ENCODE measurements at regions not wholly inside any gene's neighbourhood (a gene's known extent, or its start where the extent isn't known, plus 50 kb on each side); places are given as distances from the start of the nearest gene placed in this dataset.
"Not testable (repeated sequence)": the region's sequence is repeated elsewhere in the genome, so short reads cannot be mapped to it uniquely, and the experiment has no call there.

DNA sequence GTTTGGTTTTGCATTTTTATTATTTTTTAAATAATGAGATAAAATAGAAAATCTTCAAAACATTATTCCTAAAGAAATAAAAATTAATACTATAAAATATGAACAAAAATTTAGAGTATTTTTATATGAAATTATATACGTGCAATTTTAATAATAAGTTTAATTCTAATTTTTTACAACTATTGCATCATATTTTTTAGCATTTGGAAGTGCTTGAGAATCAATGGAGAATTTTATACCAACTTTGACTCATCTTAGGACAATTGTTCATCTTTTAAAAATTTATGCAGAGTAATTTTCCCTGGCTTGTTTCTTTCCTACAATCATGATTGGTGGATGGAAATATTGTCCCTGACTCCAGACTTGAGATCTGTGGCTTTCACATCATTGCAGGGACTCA is 362.5 kb downstream of the MRPL39 start:
- DNase-seq = no peak

DNA sequence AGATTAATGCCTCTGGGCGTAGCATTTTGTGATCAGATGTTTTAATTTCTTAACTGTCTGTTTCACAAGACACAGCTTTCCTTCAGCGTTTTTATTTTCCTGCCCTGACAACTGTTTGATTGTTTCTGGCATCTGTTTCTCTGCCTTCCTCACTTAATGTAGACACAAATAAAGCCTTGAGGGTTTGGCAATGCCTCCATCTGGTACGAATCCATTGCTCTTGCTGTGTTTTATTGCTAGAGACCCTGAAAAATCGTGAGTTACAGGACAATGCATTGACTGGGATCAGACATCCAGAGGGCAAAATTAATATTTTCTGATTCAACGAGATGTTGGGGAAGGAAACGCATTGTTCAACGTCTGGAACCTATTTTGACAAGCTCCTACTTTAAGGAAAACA is 363.5 kb downstream of the MRPL39 start:
- no peak for DNase-seq

DNA sequence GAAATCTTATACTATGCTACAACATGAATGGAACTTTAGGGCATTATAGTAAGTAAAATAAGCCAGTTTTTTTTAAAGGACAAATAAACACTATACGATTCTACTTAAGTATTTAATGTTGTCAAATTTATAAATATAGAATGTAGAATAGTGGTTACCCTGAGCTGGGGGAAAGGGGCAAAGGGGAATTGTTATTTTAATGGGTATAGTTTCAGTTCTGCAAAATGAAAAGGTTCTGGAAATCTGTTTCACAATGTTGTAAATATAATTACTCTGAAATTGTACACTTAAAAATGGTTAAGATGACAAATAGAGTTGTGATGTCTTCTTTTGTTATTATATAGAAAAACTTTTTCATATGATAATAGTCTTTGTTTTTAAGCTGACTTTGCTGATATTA is 366.3 kb downstream of the MRPL39 start:
- DNase-seq = no peak

DNA sequence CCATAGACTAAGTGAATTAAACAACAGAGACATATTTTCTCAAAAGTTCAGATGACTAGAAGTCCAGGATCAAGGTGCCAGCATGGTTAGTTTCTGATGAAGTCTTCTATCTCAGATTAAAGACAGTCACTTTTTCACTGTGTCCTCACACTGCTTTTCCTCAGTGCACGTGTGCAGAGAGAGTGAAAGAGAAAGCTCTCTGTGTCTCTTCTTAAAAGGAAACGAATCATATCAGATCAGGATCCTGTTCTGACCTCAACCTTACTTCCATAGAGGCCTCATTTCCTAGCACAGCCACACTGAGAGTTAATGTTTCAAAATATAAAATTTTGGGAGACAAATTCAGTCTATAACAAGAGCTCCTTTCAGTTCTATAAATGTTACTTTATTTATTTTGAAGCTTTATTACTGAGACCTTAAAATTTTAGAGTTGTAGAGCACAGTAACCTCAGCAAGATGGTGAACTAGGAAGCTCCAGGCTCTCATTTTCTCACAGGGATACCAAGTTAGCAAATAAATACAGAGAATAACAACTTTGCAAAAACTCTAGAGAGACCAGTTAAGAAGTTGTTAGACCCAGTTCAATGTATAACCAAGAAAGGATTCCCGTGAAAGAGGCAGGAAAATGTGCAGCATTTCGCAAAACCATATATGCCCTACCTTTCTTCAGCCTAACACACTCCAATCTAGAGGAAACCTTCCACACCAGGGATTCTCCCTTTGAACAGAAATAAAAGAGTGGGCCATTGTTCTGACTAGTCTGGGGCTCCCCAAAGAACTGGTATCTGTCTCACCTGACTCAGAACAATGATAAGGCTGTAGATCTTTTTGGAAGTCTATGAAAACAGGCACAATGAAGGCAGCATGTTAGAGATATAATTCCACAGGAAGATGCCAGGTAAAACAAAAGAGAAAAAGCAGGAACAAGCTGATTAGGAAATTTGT is 372.2 kb downstream of the MRPL39 start:
- no peak for DNase-seq

GRCh38 chr21:25220954-25221353 is 386.3 kb downstream of the MRPL39 start:
- no peak for DNase-seq

- DNase-seq = no peak
These were observed 387.1 kb downstream of the MRPL39 start for GRCh38 chr21:25220169-25220568.

GRCh38 chr21:25215698-25216384 is 391.4 kb downstream of the MRPL39 start:
- no peak for DNase-seq

GRCh38 chr21:25214676-25215075 is 392.6 kb downstream of the MRPL39 start:
- DNase-seq = no peak

GRCh38 chr21:25199944-25200343 is 407.3 kb downstream of the MRPL39 start:
- no peak for DNase-seq

DNA sequence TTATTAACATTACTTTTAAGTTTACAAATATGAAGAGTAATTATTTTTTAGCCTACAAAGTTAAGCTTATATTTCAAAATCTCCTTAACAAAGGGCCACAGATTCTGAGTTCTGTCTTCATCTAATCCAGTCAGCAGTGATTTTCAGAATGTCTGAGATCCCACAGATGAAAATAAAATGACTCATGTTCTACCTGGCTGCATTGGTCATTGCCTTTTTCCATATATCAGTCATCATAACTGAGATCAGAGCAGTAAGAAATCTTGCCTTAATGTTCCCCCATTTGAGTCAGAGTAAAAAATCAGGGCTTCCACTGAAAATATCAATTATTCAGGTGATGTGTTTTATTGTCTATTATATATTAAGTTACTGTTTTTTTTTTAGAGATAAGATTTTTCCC is 416.1 kb downstream of the MRPL39 start:
- DNase-seq = no peak

DNA sequence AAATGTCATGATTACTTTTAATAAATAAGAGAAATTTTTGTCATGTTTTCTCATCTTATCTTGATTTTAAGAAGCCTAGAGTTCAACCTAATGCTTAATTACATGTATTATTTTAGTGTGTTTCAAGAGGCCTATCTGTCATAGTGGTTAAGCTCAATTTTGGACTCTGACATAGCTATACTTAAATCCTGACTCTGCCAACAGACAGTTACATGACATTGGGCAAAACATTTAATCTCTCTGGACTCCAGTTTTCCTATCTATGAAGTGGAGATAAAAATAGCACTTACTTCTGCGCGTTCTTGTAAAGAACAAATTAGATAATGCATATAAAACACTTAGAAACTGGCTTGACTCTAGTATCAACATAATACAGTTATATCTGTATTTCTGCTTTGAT is 417.8 kb downstream of the MRPL39 start:
- no peak for DNase-seq

DNA sequence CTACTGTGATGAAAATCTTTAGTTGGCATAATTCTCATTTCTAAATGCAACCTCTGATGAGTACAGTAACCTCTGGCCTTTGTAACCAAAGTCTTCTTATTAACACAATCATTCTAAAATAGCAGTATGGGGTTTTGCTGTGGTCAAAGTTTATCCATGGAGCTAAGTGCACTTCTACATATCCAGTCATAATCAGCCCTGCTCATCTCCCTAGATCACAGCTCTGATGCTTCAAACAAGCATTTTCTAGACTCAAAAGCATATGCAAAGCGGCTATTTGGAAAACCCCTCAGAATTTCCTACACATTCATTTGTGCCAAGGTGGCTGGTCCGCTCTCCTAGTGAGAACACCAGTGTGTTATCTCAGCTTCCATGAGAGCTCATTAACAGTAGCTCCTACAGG is 418.6 kb downstream of the MRPL39 start:
- DNase-seq = no peak

DNA sequence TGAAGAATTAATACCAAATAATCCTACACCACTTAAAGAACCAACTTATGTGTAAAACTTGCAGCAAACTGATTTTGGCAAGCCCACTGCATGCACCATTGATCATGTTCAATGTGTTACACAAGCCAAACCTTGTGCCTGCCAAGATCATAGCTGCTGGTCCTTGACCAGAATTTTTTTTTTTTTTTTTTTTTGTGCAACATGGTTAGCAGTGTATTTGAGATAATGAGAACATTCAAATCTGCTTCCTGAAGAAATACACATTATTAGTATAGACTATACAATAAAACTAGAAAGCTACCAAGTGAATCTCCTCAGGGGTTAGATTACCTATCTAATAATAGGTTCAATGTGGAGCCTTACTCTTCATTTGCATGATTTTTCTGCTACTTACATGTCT is 421.0 kb downstream of the MRPL39 start:
- DNase-seq = no peak

DNA sequence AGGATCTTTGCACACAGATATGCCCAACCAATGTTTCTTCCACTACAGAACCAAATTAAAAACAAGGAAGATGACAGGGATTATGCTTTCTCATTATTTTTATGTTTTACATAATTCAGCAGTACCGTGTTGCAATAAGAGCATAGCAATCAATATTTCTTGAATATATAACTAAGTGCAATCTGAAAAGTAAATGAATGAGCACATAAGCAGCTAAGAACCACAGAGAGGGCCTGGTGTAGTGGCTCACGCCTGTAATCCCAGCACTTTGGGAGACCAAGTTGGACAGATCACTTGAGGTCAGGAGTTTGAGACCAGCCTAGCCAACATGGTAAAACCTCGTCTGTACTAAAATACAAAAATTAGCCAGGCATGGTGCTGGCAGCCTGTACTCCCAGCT is 423.7 kb downstream of the MRPL39 start:
- no peak for DNase-seq

- not testable (repeated sequence) for DNase-seq
These were observed 425.6 kb downstream of the MRPL39 start for GRCh38 chr21:25181690-25182089.

GRCh38 chr21:25179116-25179515 is 428.2 kb downstream of the MRPL39 start:
- DNase-seq = no peak

DNA sequence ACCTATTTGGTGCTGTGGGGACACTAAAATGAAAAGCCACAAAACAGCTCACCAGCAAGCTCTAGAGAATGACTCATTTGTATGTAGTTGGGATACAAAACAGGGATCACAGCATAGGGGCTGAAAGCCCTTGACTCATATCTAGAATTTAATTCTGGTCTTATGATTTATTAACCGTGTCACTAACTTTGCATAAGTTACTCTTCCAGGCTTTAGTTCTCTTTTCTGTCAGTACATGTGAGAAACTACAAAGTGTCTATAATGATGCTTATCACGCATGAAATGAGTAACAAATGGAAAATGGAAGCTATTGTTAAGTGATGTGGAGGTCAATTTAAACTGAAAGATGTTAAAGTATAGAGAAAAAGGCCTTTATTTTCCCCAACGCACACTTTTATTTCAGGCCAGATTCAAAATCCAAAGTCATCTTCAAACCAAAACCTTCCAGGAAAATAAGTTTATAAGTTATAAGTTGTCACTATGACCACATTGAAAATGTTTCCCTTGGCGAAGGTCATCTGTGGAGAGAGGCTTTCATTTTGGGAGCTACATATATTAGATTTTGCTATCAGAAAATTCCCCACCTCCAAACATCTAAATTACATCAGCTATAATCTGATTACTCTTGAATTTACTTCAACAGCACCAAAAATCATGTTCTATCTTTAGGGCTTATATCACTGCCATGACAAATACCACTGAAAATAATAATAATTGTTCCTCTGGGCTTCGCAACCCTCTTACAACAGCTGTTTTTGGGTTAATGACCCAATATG is 430.5 kb downstream of the MRPL39 start:
- no peak for DNase-seq

DNA sequence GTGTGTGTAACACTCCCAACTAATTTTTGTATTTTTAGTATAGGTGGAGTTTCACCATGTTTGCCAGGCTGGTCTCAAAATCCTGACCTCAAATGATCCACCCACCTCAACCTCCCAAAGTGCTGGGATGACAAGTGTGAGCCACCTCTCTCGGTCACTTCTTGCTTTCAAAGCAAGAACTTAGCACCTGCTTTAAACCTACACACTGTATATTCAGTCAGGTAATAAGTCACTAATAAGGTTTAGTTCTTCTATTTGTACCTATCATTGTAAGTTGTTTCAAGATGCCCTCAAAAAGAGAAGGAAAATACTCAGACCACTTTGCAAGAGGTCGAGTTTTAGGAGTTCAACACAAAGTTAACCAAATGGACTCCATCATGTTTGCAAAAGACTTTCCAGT is 431.3 kb downstream of the MRPL39 start:
- no peak for DNase-seq

- DNase-seq = no peak
These were observed 435.8 kb downstream of the MRPL39 start for GRCh38 chr21:25171438-25171837.

DNA sequence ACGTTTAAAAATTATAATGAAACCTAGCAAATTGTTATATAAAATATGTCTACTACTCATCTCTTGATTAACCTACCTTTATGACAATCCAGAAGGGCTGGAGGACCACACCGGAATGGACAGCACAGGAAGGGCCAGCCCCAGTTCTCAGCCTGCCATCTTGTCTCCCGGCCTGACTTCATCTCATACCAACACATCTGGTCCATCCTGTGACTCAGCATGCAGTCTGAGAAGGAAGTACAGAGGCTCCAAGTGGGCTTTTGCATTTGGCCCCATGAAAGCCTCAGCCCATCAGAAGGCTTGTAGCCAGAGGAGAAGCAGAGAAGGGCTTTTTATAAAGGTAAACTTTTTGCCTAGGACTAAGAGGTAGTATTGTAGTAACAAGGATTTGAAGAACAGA is 436.6 kb downstream of the MRPL39 start:
- no peak for DNase-seq

GRCh38 chr21:25169370-25169769 is 437.9 kb downstream of the MRPL39 start:
- DNase-seq = no peak

DNA sequence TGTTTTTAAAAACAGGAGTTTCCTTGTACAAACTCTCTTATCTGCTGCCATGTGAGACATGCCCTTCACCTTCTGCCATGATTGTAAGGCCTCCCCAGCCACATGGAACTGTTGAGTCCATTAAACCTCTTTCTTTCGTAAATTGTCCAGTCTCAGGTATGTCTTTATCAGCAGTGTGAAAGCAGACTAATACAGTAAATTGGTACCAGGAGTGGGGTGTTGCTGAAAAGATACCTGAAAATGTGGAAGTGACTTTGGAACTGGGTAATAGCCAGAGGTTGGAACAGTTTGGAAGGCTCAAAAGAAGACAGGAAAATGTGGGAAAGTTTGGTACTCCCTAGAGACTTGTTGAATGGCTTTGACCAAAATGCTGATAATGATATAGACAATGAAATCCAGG is 440.4 kb downstream of the MRPL39 start:
- DNase-seq = not testable (repeated sequence)

Measured in hypothalamus (tissue), 51 donors.